ENCODE measurements at regions not wholly inside any gene's neighbourhood (a gene's known extent, or its start where the extent isn't known, plus 50 kb on each side); places are given as distances from the start of the nearest gene placed in this dataset.

DNA sequence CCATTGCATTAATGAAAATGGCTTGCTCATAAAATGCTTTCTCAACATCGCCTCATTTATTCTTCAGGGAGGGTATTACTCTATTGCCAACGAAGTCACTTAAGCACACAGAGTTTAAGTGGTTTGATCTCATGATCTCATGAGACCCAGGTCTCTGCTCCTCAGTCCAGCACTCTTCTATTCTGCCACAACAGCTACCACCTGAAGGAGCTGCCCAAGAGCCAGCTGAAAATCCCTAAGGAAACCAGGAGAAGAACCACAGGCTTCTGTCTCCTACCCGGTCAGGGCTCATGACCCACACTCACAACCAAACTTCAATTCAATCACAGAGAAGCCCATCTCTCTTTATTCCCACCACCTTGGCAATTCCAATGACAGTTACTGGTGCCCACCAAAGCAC is 85.5 kb upstream of the GPM6B start:
- DNase-seq: no peak

DNA sequence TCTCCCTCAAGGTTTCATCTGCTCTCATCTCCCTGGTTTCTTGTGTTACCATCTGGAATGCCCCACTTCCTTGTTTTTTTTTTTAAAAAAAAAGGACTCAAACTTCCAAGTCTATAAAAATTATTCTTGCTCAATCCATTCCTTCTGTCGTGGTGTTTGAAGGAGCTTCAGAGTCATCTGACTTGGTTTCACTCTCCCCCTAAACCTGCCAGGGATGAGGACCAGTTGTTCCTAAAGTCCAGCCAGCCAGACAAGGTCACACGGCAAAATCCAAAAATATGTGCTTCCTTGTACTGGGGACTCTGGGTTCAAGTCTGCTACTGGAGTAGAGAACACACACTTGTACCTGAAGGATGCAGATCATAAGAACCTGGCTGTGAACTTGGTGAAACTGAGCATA is 84.5 kb upstream of the GPM6B start:
- DNase-seq: no peak

DNA sequence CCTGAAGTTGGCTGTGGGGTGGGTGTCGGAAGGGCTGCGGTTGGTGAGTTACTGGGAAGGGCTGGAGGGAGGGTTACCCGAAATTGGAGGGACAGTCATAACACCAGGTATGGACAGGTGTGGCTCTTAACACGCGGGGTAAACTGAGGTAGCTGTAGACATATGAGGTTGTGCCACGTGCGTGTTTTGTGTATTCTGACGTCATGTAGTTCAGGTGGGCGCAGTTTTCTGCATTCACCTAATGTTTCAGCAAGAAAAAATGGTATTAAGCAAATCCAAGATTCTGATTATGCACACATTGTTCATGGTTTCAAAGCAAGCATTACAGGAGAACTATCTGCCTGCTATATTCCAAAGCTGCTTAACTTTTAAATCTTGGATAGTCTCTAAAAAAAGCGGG is 83.5 kb upstream of the GPM6B start:
- DNase-seq: no peak

DNA sequence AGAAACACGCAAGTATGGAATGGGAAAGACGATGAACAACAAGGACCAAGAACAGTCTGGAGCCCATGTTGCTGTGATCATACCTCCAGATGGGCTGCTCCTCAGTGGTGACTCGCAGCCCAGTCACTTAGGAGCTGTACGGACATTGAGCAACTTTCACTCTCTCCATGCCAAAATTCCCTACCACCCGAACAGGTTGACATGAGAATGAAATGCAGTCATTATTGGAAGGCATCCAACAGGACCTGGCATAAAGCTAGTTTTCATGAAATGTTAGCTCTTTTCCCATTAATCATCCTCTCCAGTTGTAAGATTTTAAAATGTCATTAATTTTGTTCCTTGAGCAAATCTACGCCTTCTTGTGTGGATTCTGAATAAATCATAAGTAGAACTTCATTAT is 82.7 kb upstream of the GPM6B start:
- peak; percentile 10 for DNase-seq

DNA sequence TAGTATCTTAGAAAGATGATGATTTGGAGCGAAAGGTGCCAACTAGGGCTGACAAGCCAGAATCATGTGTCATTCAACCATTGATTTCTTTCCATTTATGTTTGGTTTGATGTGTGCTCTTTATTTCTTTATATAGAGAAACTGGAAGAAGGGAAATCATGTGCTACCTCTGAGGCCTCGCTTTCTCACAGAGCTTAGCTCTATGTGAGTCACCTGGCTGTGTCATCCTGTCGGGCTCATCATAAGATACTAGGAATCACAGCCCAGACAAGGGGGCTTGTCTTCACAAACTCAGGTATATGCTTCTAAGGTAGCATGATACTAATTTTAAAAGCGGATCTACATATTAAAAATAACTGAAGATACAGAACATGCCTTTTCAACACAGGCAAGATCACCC is 81.7 kb upstream of the GPM6B start:
- no peak for DNase-seq

DNA sequence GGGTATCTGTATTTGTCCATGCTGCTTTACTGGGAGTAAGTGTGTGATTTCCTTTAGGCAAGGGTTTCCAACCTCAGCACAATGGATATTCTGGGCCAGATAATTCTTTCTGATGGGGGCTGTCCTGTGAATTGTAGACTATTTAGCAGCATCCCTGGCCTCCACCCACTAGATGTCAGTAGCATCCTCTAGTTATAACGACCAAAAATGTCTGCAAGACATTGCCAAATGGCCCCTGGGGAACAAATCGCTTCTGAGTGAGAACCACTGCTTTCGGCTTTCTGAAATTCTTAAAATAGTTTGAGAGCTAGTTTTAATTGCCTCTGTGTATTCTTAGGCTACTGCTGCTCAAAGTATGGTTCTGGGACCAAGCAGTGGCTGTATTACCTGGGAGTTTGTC is 81.2 kb upstream of the GPM6B start:
- no peak for DNase-seq

DNA sequence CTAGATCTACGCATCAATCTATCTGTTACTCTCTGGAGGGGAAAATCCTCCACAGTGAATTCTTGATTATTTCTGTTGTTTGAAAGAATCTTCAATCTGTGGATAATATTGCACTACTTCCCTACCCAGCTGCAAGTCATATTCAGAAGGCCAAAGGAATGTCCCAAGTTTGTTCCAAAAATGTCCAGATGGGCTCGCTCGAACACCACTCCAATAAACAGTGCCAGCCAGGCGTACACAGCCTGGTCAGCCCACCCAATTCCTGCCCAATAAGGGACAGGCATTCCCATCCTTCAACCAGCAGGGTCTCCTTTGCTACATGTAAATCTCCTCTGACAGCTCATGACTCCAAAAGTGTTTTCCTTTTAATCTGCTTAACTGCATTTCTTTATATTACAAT is 80.7 kb upstream of the GPM6B start:
- no peak for DNase-seq

DNA sequence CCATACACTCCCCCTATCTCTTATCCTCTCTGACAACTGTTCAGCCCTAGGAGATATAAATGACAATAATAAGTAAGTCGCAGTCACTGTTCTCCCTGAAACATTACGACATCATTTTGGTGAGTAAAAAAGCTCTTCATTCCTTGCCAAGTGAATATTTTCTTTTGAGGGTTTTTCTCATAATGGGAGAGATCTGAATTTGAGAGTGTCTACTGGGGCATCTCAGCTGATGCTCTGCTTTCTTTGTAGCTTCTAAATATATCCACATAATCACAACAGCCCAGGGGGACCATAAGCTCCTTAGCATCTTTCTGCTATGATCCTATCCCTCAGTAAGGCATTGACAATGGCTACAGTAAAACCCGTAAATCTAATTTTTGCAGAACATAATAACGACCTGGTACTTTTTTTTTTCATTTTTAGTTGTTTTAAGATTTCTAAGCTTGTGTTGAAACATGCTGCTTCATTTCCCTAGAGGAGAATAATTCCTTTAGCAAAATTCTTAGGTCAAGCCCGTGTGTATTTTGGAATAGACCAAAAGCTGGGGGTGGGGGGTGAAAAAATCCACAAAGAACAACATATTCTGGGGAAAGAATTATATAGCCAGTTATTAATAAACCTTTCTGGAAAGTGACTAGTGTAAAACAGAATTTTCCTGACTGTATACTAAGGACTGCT is 78.1 kb upstream of the GPM6B start:
- no peak for DNase-seq

DNA sequence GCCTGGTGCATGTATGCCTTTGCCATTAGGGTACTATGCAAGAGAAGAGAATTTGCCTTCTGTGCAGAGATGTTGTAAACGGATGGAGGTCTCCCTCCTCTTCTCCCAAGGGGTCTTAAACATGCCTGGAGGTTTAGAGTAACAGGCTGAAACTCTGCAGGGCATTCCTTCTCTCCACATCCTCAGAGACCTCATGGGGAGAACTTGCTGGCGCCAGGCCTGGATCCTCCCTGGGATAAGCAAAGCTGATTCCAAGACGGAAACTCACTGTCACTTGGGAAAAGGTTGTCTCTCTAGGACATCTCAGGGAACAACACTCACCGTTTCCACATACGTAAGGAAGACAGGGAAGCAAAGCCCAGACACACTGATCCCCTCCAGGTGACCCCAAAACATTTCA is 76.9 kb upstream of the GPM6B start:
- no peak for DNase-seq

DNA sequence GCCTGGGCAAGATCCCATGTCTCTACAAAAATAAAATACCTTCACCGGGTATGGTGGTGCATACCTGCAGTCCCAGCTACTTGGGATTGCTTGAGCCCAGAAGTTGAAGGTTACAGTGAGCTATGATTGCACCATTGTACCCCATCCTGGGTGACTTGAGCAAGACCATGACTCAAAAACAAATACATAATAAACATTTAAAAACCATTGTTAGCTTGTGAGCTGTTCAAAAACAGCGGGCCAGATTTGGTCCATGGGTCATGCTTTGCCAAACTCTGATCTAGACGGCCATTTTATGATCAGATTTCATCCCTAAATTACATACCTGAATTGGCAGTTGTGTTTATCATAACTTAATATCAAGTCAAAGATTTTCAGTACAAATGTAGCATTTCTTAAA is 76.0 kb upstream of the GPM6B start:
- DNase-seq: no peak

DNA sequence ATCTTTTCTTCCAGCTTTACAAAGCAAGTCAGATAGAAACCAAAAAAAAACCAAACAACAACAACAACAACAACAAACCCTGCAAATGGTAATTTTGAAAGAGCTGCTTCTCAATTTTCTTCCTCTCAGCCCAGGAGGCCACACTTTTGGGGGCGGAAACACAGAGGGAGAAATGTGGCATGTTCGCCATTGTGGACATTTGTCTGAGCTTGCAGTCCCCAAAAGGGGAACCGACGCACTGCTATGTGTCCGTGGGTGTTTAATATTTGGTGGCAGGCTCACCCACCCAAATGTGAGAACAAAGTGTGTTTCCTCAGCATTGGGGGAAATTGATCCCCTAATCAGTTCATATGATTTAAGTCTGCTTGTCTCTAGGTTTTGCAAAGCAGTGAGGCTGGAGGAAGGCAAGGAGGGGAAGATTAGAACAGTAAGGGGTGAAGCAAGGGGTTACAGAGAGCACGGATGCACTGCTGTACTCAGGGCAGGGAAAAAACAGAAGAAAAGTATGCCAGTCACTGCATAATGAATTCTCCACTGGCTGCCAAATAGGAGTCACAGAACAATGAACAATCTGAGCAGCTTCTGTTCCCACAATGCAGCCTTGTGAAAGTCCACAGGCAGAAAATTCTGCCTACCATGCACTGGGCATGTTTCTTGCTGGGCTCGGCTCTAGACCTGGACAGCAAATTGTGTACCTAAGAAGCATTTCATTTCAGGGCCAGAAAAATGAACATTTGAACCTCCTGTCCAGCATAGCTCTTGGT is 74.7 kb upstream of the GPM6B start:
- peak; percentile 2 for DNase-seq

DNA sequence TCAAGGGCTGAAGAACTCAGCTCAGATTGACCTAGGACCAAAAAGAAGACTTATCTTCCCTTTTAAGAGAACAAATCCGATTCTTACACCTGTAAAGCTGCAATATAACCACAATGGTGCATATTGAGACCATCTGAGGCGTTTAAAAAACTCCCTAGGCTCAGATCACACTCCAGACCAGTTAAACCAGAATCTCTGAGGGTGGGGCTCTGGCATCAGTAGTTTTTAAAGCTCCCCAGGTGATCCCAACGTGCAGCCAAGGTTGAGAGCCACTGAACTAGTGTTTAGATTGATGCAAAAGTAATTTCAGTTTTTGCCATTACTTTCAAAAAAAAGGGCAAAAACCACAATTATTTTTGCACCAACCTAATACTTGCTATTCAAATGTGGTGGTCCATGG is 73.9 kb upstream of the GPM6B start:
- no peak for DNase-seq

DNA sequence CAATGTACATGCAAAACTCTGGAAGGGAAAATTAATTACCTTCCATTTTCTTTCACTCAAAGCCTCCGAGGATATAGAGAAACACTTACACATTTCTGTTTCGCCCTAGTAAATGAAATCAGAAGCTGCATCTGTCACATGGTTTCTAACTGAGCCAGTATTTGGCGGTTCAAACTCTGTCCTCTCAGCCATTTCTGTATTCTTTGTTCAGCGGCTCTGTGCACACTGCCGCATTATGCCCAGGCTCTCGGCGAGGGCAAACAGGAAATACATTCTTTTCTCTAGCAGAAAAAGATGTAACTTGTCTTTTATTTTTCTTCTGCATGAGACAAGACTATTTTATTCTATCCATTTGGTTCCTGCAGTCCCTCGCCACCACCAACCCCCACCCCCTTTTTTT is 71.4 kb upstream of the GPM6B start:
- no peak for DNase-seq

DNA sequence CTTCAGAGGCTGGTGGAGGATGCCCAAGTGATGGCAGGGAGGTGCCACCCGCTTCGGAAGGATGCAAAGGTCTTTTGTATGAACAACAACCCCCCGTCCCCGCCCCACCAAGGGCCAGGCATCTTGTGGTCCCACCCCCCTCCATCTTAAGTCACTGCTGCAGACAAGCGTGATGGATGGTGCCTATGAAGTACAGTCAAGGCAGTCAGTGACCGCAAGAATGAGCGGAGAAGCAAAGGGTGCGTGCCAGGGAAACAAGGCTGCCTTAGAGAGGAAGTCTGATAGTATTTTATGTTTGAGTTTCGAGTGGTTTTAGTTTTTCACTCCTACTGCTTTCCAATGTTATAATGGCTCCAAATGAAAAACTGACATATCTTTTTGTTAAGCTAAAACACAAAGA is 68.7 kb upstream of the GPM6B start:
- DNase-seq: no peak

DNA sequence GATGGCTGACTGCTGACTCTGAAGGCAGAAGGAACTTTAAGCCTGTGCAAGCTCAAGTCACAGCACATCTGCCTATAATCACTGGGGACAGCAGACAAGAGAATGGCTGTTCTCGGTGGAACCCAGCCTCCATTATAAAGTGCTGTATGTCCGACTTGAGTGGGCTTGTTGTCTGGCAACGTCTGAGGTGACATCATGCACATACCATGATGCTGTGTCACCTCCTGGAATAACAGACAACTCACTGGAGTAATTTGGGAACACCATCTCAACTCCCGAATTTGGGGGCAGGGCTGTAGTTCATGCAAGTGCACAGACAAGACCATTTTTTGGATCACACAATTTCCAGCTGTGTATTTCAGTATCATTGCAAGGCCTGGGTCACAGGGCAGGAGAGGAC is 59.8 kb upstream of the GPM6B start:
- DNase-seq: no peak

DNA sequence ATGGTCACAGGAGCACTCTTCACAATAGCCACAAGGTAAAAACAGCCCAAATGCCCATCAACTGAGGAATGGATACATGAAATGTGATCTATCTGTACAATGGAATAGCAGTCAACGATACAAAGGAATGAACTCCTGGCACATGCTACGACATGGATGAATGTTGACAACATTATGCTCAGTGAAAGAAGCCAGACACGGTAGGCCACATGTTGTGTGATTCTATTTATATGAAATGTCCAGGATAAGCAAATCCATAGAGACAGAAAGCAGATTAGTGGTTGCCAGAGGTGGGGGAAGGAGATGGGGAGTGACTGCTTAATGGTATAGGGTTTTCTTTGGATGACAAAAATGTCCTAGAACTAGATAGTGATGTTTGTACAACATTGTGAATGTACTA is 58.7 kb upstream of the GPM6B start:
- DNase-seq: no peak

DNA sequence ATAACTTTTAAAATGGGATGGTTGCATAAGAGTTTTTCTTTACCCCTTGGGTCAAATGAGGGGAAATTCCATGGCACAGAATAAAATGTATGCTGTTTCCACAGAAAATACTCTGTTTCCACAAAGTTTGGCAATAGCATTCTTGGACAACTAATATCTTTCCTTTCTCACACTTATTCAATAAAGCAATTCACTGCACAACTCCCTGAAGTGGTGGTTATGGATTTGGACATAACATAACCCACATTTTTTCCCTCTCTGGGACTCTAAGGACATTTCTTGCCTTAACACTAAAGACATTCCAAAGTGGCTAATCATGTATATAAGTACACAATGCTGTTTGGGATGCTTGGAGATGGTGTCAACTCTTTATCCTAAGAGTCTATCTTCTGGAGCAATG is 51.7 kb upstream of the GPM6B start:
- DNase-seq: no peak
